Natural killer cell (primary cell): ENCODE measurements at regions not wholly inside any gene's neighbourhood (a gene's known extent, or its start where the extent isn't known, plus 50 kb on each side); places are given as distances from the start of the nearest gene placed in this dataset.

ENCODE experiments used
- ATAC-seq, 3 donors: fragments of 150-1000 bp in 2 of 3; fragments of 200-7000 bp in 1 of 3; cut with Tn5 transposase; 1 replicate in 1 of 3; 2 replicates in 2 of 3; pipeline ENCODE4 v1.10.0; 2021; ENCODE audit warnings: mild to moderate bottlenecking in 2 of 3, moderate library complexity in 2 of 3
- DNase-seq, 2 donors: peaks; one replicate each; pipeline versions ENCODE4 v3.0.0 to v3.0.0-alpha.2; 2013 to 2021; ENCODE audit warnings: mixed read lengths in 1 of 2
- H3K27ac ChIP-seq: one replicate; pipeline ENCODE4 v1.5.1; 2013; ENCODE audit warnings: mild to moderate bottlenecking, low read length
- H3K27me3 ChIP-seq: one replicate; pipeline ENCODE4 v1.6.1; 2013; ENCODE audit warnings: low read length; ENCODE audit not compliant: control insufficient read depth, insufficient read depth
- H3K36me3 ChIP-seq: one replicate; pipeline ENCODE4 v1.6.1; 2013; ENCODE audit warnings: low read length; ENCODE audit not compliant: control insufficient read depth, insufficient read depth
- H3K4me1 ChIP-seq: one replicate; pipeline ENCODE4 v1.6.1; 2013; ENCODE audit warnings: low read length; ENCODE audit not compliant: control insufficient read depth, insufficient read depth
- H3K4me3 ChIP-seq: one replicate; pipeline ENCODE4 v1.5.1; 2013; ENCODE audit warnings: low read length
- H3K9me3 ChIP-seq: one replicate; pipeline ENCODE4 v1.6.1; 2013; ENCODE audit warnings: low read length; ENCODE audit not compliant: control insufficient read depth, insufficient read depth
- H3K27ac Mint-ChIP-seq, 2 donors: one replicate each; pipeline ENCODE4 v1.8.0; 2022; ENCODE audit warnings: mild to moderate bottlenecking in 2 of 2, mixed read lengths in 2 of 2, moderate library complexity in 1 of 2
- H3K27me3 Mint-ChIP-seq, 2 donors: one replicate each; pipeline ENCODE4 v1.8.0; 2022; ENCODE audit warnings: low read depth in 2 of 2, mixed read lengths in 2 of 2
- H3K36me3 Mint-ChIP-seq: one replicate; pipeline ENCODE4 v1.8.0; 2022; ENCODE audit warnings: mixed read lengths
- H3K4me1 Mint-ChIP-seq, 2 donors: one replicate each; pipeline ENCODE4 v1.8.0; 2022; ENCODE audit warnings: mixed read lengths in 2 of 2
- H3K4me3 Mint-ChIP-seq: one replicate; pipeline ENCODE4 v1.8.0; 2022; ENCODE audit warnings: mild to moderate bottlenecking, moderate library complexity, mixed read lengths
- H3K9me3 Mint-ChIP-seq, 2 donors: one replicate each; pipeline ENCODE4 v1.8.0; 2022; ENCODE audit warnings: mixed read lengths in 2 of 2
- WGBS: methylation state at CpG from one replicate; pipeline ENCODE4 v1.1.7; 2013; ENCODE audit warnings: missing lambda C conversion rate; ENCODE audit not compliant: insufficient coverage; 5-methylcytosine and 5-hydroxymethylcytosine counted together
- intact Hi-C: fragments of 100-400 bp; cut with micrococcal nuclease; formaldehyde crosslinking; loops from one replicate; pipeline ENCODE4 v1.14.2; 2022
- TF ChIP-seq, protein P1 (sequence below): fragments of 200-600 bp; IDR thresholded peaks from one replicate; pipeline ENCODE4 v1.8.0; 2022; ENCODE audit warnings: antibody characterized with exemption

- H3K9me3 Mint-ChIP-seq = peaks cover 12 to 14% of the 10 kb centered on the region in 2 donors
- TF ChIP-seq, protein P1, sequence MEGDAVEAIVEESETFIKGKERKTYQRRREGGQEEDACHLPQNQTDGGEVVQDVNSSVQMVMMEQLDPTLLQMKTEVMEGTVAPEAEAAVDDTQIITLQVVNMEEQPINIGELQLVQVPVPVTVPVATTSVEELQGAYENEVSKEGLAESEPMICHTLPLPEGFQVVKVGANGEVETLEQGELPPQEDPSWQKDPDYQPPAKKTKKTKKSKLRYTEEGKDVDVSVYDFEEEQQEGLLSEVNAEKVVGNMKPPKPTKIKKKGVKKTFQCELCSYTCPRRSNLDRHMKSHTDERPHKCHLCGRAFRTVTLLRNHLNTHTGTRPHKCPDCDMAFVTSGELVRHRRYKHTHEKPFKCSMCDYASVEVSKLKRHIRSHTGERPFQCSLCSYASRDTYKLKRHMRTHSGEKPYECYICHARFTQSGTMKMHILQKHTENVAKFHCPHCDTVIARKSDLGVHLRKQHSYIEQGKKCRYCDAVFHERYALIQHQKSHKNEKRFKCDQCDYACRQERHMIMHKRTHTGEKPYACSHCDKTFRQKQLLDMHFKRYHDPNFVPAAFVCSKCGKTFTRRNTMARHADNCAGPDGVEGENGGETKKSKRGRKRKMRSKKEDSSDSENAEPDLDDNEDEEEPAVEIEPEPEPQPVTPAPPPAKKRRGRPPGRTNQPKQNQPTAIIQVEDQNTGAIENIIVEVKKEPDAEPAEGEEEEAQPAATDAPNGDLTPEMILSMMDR = no peak
- ATAC-seq = no peak
- H3K4me1 Mint-ChIP-seq = no peaks in the 10 kb centered on the region
- Histone ChIP-seq H3K4me3 (no peak overlapping the region), H3K27me3 (no peaks in the 10 kb centered on the region), H3K4me1 (no peaks in the 10 kb centered on the region), H3K27ac (no peak overlapping the region), H3K9me3 (peaks cover 18% of the 10 kb centered on the region), H3K36me3 (no peaks in the 10 kb centered on the region)
- H3K27me3 Mint-ChIP-seq = no peaks in the 10 kb centered on the region
- intact Hi-C loops = no loop called here
- no peak overlapping the region for H3K27ac Mint-ChIP-seq
- H3K4me3 Mint-ChIP-seq = no peak overlapping the region
- WGBS = 58% methylated on average over 2 of the region's 2 CpGs
- H3K36me3 Mint-ChIP-seq = peaks cover 8% of the 10 kb centered on the region
- no peak for DNase-seq
Observed at GRCh38 chr7:63008366-63008765, 990.3 kb upstream of the ZNF722 start.

DNA sequence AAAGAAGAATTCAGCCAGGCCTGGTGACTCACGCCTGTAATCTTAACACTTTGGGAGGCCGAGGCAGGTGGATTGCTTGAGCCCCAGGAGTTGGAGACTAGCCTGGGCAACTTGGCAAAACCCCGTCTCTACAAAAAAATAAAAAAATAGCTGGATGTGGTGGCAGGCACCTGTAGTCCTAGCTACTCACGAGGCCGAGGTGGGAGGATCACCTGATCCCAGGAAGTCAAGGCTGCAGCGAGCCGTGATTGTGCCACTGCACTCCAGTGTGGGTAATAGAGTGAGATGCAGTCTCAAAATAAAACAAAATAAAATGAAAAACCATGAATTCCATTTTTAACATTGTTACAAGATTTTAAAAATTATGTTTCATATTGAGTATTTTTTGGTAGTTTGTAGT lies 988.9 kb upstream of the ZNF722 start:
- no peak overlapping the region for H3K27ac Mint-ChIP-seq
- no peaks in the 10 kb centered on the region for H3K27me3 Mint-ChIP-seq
- no peak overlapping the region for H3K27ac ChIP-seq
- 81% methylated on average over 7 of the region's 7 CpGs for WGBS
- no peaks in the 10 kb centered on the region for H3K27me3 ChIP-seq
- peaks cover 31% of the 10 kb centered on the region for H3K9me3 ChIP-seq
- H3K4me1 ChIP-seq = no peaks in the 10 kb centered on the region
- peaks cover 7 to 13% of the 10 kb centered on the region in 2 donors for H3K9me3 Mint-ChIP-seq
- TF ChIP-seq, protein P1 = no peak
- intact Hi-C loops = loop anchor here (10.0 kb wide), 1 partner anchor 65 kb away; no protein-coding TSS in a partner anchor
- no peak overlapping the region for H3K4me3 ChIP-seq
- H3K4me1 Mint-ChIP-seq = no peaks in the 10 kb centered on the region
- no peak for DNase-seq
- no peak for ATAC-seq
- no peaks in the 10 kb centered on the region for H3K36me3 ChIP-seq
- H3K4me3 Mint-ChIP-seq = no peak overlapping the region
- H3K36me3 Mint-ChIP-seq = peaks cover 4% of the 10 kb centered on the region

DNA sequence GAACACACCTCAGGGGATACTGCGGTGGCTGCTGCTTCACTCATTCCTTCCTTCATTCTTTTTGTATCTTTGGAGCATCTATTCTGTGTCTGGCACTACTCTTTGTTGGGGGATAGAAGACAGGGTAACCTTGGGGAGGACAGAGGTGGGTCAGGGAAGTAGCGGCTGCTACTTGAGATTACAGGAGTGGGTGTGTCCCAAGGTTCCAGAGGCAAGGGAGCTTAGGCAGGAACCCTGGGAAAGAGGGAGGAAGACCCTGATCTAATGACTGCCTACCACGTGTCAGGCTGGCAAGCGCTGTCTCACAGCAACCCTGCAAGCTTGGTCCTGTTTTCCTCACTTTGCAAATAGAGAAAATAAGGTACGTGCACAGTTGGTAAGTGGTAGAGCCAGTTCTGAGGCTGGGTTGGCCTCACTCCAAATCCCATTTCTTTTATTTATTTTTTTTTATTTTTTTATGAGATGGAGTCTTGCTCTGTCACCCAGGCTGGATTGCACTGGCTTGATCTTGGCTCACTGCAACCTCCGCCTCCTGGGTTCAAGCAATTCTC lies 985.9 kb upstream of the ZNF722 start:
- H3K4me3 ChIP-seq = no peak overlapping the region
- peaks cover 9 to 14% of the 10 kb centered on the region in 2 donors for H3K9me3 Mint-ChIP-seq
- H3K9me3 ChIP-seq = peaks cover 40% of the 10 kb centered on the region
- no peaks in the 10 kb centered on the region for H3K27me3 ChIP-seq
- H3K4me1 ChIP-seq = no peaks in the 10 kb centered on the region
- no peaks in the 10 kb centered on the region for H3K27me3 Mint-ChIP-seq
- DNase-seq = no peak
- intact Hi-C loops = loop anchor here (10.0 kb wide), 1 partner anchor 62 kb away; no protein-coding TSS in a partner anchor
- no peaks in the 10 kb centered on the region for H3K36me3 Mint-ChIP-seq
- TF ChIP-seq, protein P1 = no peak
- no peaks in the 10 kb centered on the region for H3K36me3 ChIP-seq
- no peak overlapping the region for H3K4me3 Mint-ChIP-seq
- no peak overlapping the region for H3K27ac ChIP-seq
- ATAC-seq = no peak
- WGBS = 69% methylated on average over 6 of the region's 6 CpGs
- no peaks in the 10 kb centered on the region for H3K4me1 Mint-ChIP-seq
- H3K27ac Mint-ChIP-seq = no peak overlapping the region

GRCh38 chr7:63014792-63015191 lies 983.9 kb upstream of the ZNF722 start:
- peaks cover 11 to 20% of the 10 kb centered on the region in 2 donors for H3K9me3 Mint-ChIP-seq
- H3K4me3 Mint-ChIP-seq = no peak overlapping the region
- TF ChIP-seq, protein P1 = no peak

More at GRCh38 chr7:63014792-63015191, 983.9 kb upstream of the ZNF722 start:
- no peaks in the 10 kb centered on the region for H3K36me3 Mint-ChIP-seq
- no peak overlapping the region for H3K4me3 ChIP-seq
- H3K4me1 Mint-ChIP-seq = no peaks in the 10 kb centered on the region
- WGBS = 85% methylated on average over 8 of the region's 8 CpGs
- H3K4me1 ChIP-seq = no peaks in the 10 kb centered on the region
- no peaks in the 10 kb centered on the region for H3K27me3 ChIP-seq
- intact Hi-C loops = loop anchor here (10.0 kb wide), 1 partner anchor 60 kb away; no protein-coding TSS in a partner anchor
- no peak overlapping the region for H3K27ac Mint-ChIP-seq
- H3K27me3 Mint-ChIP-seq = no peaks in the 10 kb centered on the region
- no peak overlapping the region for H3K27ac ChIP-seq
- ATAC-seq = no peak
- DNase-seq = no peak
- peaks cover 40% of the 10 kb centered on the region for H3K9me3 ChIP-seq
- no peaks in the 10 kb centered on the region for H3K36me3 ChIP-seq
